Spinal cord (tissue), 9 donors: ENCODE measurements at regions not wholly inside any gene's neighbourhood (a gene's known extent, or its start where the extent isn't known, plus 50 kb on each side); places are given as distances from the start of the nearest gene placed in this dataset.

Experiments
- DNase-seq, 6 donors: peaks; one replicate each; pipeline versions ENCODE4 v3.0.0 to v3.0.0-alpha.2; 2013 to 2015; ENCODE audit warnings: low spot score in 6 of 6, low read depth in 4 of 6
- H3K27ac ChIP-seq: one replicate; pipeline ENCODE4 v1.5.1; 2013; ENCODE audit warnings: low read depth, low read length, control low read depth
- H3K27me3 ChIP-seq: one replicate; pipeline ENCODE4 v1.6.1; 2013; ENCODE audit warnings: low read length; ENCODE audit not compliant: control insufficient read depth, insufficient read depth
- H3K36me3 ChIP-seq: one replicate; pipeline ENCODE4 v1.6.1; 2013; ENCODE audit warnings: low read length; ENCODE audit not compliant: control insufficient read depth, insufficient read depth
- H3K4me1 ChIP-seq: one replicate; pipeline ENCODE4 v1.6.1; 2013; ENCODE audit warnings: low read length; ENCODE audit not compliant: control insufficient read depth, insufficient read depth
- H3K4me3 ChIP-seq: one replicate; pipeline ENCODE4 v1.5.1; 2013; ENCODE audit warnings: low read depth, low read length, control low read depth
- H3K9me3 ChIP-seq: one replicate; pipeline ENCODE4 v1.6.1; 2013; ENCODE audit warnings: low read length; ENCODE audit not compliant: control insufficient read depth, insufficient read depth
- WGBS: methylation state at CpG from one replicate; pipeline ENCODE4 v1.1.5; 2013; ENCODE audit warnings: missing lambda C conversion rate; ENCODE audit not compliant: insufficient coverage; 5-methylcytosine and 5-hydroxymethylcytosine counted together
- donor health status: healthy.

- no peak for DNase-seq
- H3K4me1 ChIP-seq = peaks cover 44% of the 10 kb centered on the region
- WGBS = 71% methylated on average over 4 of the region's 9 CpGs
- no peaks in the 10 kb centered on the region for H3K36me3 ChIP-seq
- peak overlapping the region; percentile 82 for H3K27ac ChIP-seq
- H3K27me3 ChIP-seq = no peaks in the 10 kb centered on the region
- no peak overlapping the region for H3K4me3 ChIP-seq
- H3K9me3 ChIP-seq = no peaks in the 10 kb centered on the region
Measured at GRCh38 chr10:78544423-78545090, 510.9 kb downstream of the RPS24 start.

- WGBS = 93% methylated on average over 3 of the region's 3 CpGs
Measured at GRCh38 chr10:78545756-78546155, 512.1 kb downstream of the RPS24 start.

GRCh38 chr10:78547397-78547796, 513.7 kb downstream of the RPS24 start:
- H3K27ac ChIP-seq = no peak overlapping the region
- peaks cover 41% of the 10 kb centered on the region for H3K4me1 ChIP-seq
- no peak for DNase-seq
- no peaks in the 10 kb centered on the region for H3K27me3 ChIP-seq
- H3K36me3 ChIP-seq = no peaks in the 10 kb centered on the region
- no peak overlapping the region for H3K4me3 ChIP-seq
- no peaks in the 10 kb centered on the region for H3K9me3 ChIP-seq
- WGBS = 74% methylated on average over 6 of the region's 6 CpGs

More at GRCh38 chr10:78545756-78546155, 512.1 kb downstream of the RPS24 start:
- Histone ChIP-seq H3K9me3 (no peaks in the 10 kb centered on the region), H3K4me3 (no peak overlapping the region), H3K4me1 (peaks cover 41% of the 10 kb centered on the region), H3K36me3 (no peaks in the 10 kb centered on the region), H3K27me3 (no peaks in the 10 kb centered on the region), H3K27ac (no peak overlapping the region)
- DNase-seq = no peak

GRCh38 chr10:78547905-78548304, 514.2 kb downstream of the RPS24 start:
- no peaks in the 10 kb centered on the region for H3K27me3 ChIP-seq
- DNase-seq = no peak
- no peaks in the 10 kb centered on the region for H3K36me3 ChIP-seq
- no peak overlapping the region for H3K4me3 ChIP-seq
- H3K9me3 ChIP-seq = no peaks in the 10 kb centered on the region
- H3K4me1 ChIP-seq = peaks cover 41% of the 10 kb centered on the region
- no peak overlapping the region for H3K27ac ChIP-seq

- Histone ChIP-seq H3K4me1 (peaks cover 38% of the 10 kb centered on the region), H3K9me3 (no peaks in the 10 kb centered on the region), H3K27ac (no peak overlapping the region), H3K4me3 (no peak overlapping the region), H3K27me3 (no peaks in the 10 kb centered on the region), H3K36me3 (no peaks in the 10 kb centered on the region)
- no peak for DNase-seq
- WGBS = 69% methylated on average over 3 of the region's 3 CpGs
Measured at GRCh38 chr10:78548369-78548768, 514.7 kb downstream of the RPS24 start.

GRCh38 chr10:78549140-78549935, 515.7 kb downstream of the RPS24 start:
- no peaks in the 10 kb centered on the region for H3K27me3 ChIP-seq
- H3K27ac ChIP-seq = no peak overlapping the region
- DNase-seq = no peak
- H3K36me3 ChIP-seq = no peaks in the 10 kb centered on the region
- WGBS = no CpG with 5 or more reads among the region's 9 CpGs
- peaks cover 29% of the 10 kb centered on the region for H3K4me1 ChIP-seq
- H3K4me3 ChIP-seq = no peak overlapping the region
- no peaks in the 10 kb centered on the region for H3K9me3 ChIP-seq

- Histone ChIP-seq H3K4me3 (no peak overlapping the region), H3K27ac (no peak overlapping the region), H3K4me1 (peaks cover 21% of the 10 kb centered on the region), H3K9me3 (no peaks in the 10 kb centered on the region), H3K36me3 (no peaks in the 10 kb centered on the region), H3K27me3 (no peaks in the 10 kb centered on the region)
- WGBS = 92% methylated on average over 4 of the region's 4 CpGs
- no peak for DNase-seq
Measured at GRCh38 chr10:78550090-78550489, 516.4 kb downstream of the RPS24 start.

GRCh38 chr10:78550716-78551115, 517.1 kb downstream of the RPS24 start:
- Histone ChIP-seq H3K4me3 (no peak overlapping the region), H3K27ac (no peak overlapping the region), H3K36me3 (no peaks in the 10 kb centered on the region), H3K27me3 (no peaks in the 10 kb centered on the region), H3K9me3 (no peaks in the 10 kb centered on the region), H3K4me1 (peaks cover 21% of the 10 kb centered on the region)
- no peak for DNase-seq
- WGBS = 100% methylated on average over 1 of the region's 4 CpGs

GRCh38 chr10:78551184-78552005, 517.4 kb upstream of the ZMIZ1 start:
- WGBS = 54% methylated on average over 2 of the region's 10 CpGs

More at GRCh38 chr10:78551184-78552005, 517.4 kb upstream of the ZMIZ1 start:
- DNase-seq = peak in 1 of 6 donors; percentile 43
- no peaks in the 10 kb centered on the region for H3K36me3 ChIP-seq
- H3K4me3 ChIP-seq = no peak overlapping the region
- H3K27me3 ChIP-seq = no peaks in the 10 kb centered on the region
- no peaks in the 10 kb centered on the region for H3K9me3 ChIP-seq
- H3K4me1 ChIP-seq = peaks cover 21% of the 10 kb centered on the region
- peak overlapping the region; percentile 80 for H3K27ac ChIP-seq
